Coronary artery (tissue), 2 donors: ENCODE measurements at regions not wholly inside any gene's neighbourhood (a gene's known extent, or its start where the extent isn't known, plus 50 kb on each side); places are given as distances from the start of the nearest gene placed in this dataset.

ENCODE experiments used
- DNase-seq: peaks from one replicate; pipeline ENCODE4 v3.0.0-alpha.2; 2017; ENCODE audit warnings: low spot score
- H3K27ac ChIP-seq, 2 donors: fragments of 200-600 bp; sonication (generic); one replicate each; pipeline ENCODE4 v1.5.1; 2016 to 2019
- H3K4me3 ChIP-seq: fragments of 200-600 bp; sonication (generic); 2 replicates; pipeline ENCODE4 v1.5.1; 2016; ENCODE audit warnings: mild to moderate bottlenecking, moderate library complexity
- CTCF ChIP-seq: fragments of 200-600 bp; sonication (generic); IDR thresholded peaks from one replicate; pipeline ENCODE4 v1.5.1; 2019; ENCODE audit warnings: antibody characterized with exemption

GRCh38 chr2:18684206-18685038 is 95.1 kb upstream of the NT5C1B start:
- H3K4me3 ChIP-seq: no peak overlapping the region
- no peak for TF ChIP-seq CTCF
- H3K27ac ChIP-seq: no peak overlapping the region
- no peak for DNase-seq

DNA sequence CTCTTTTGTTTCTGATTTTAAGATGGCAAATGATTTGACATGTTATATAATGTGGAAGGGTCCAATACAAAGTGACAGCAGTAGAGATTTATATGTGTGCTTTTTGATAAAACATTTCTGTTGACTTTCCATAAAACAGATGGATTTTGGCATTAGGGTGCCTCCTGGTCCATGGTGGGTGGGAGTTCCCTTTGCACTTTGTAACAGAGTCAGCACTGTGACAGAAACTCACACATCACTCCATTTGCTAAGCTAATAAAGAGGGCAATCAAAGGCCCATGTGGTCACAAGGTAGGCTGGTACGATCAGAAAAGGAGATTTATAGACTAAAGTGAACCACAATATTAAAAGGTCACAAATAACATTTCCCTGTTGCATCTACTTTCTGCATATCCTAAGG is 93.3 kb upstream of the NT5C1B start:
- no peak overlapping the region for H3K4me3 ChIP-seq
- no peak overlapping the region for H3K27ac ChIP-seq
- TF ChIP-seq CTCF: no peak
- DNase-seq: no peak

GRCh38 chr2:18677280-18677679 is 87.9 kb upstream of the NT5C1B start:
- Histone ChIP-seq H3K27ac (no peak overlapping the region), H3K4me3 (no peak overlapping the region)
- DNase-seq: no peak
- no peak for TF ChIP-seq CTCF

GRCh38 chr2:18674309-18674708 is 84.9 kb upstream of the NT5C1B start:
- H3K27ac ChIP-seq: no peak overlapping the region
- no peak for TF ChIP-seq CTCF
- no peak for DNase-seq
- no peak overlapping the region for H3K4me3 ChIP-seq

DNA sequence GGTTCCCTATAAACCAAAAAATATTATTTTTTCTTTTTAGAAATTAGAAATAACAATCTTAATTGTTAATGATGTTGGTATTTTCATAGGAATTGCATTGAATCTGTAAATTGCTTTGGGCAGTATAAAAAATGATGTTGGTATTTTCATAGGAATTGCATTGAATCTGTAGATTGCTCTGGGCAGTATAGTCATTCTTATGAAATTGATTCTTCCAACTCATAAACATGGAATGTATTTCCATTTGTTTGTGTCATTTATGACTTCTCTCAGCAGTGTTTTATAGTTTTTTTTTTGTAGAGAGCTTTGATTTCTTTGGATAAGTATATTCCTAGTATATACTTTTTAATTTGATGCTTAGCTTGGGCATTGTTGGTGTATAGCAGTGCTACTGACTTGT is 82.0 kb upstream of the NT5C1B start:
- Histone ChIP-seq H3K4me3 (no peak overlapping the region), H3K27ac (no peak overlapping the region)
- no peak for TF ChIP-seq CTCF
- no peak for DNase-seq

GRCh38 chr2:18668221-18668620 is 78.9 kb upstream of the NT5C1B start:
- no peak for TF ChIP-seq CTCF
- Histone ChIP-seq H3K4me3 (no peak overlapping the region), H3K27ac (no peak overlapping the region)
- no peak for DNase-seq

- DNase-seq: no peak
- no peak overlapping the region for H3K4me3 ChIP-seq
- no peak for TF ChIP-seq CTCF
- H3K27ac ChIP-seq: no peak overlapping the region
Measured at GRCh38 chr2:18664421-18664820, 75.1 kb upstream of the NT5C1B start.
